ENCODE measurements at regions not wholly inside any gene's neighbourhood (a gene's known extent, or its start where the extent isn't known, plus 50 kb on each side); places are given as distances from the start of the nearest gene placed in this dataset.

GRCh38 chr5:87182649-87183048 lies 85.0 kb upstream of the RASA1 start:
- no peaks in the 10 kb centered on the region for H3K27me3 ChIP-seq (ENCODE audit: insufficient read depth)
- no peak overlapping the region for H2AFZ ChIP-seq
- H3K4me1 Mint-ChIP-seq: peaks cover 4% of the 10 kb centered on the region; the same call in 1 of the 3 replicates
- H3K27me3 Mint-ChIP-seq (ENCODE audit: insufficient read depth, low read depth, poor library complexity): no peaks in the 10 kb centered on the region
- no peaks in the 10 kb centered on the region for H3K36me3 Mint-ChIP-seq (ENCODE audit: low read depth)
- no peaks in the 10 kb centered on the region for H3K36me3 ChIP-seq (ENCODE audit: insufficient read depth)
- H3K4me2 ChIP-seq: no peak overlapping the region
- no peak overlapping the region for H3K4me3 Mint-ChIP-seq
- no peaks in the 10 kb centered on the region for H4K20me1 ChIP-seq (replicated peaks; ENCODE audit: insufficient read depth)
- no peak for DNase-seq (ENCODE audit: low spot score)
- H3K4me1 ChIP-seq (ENCODE audit: insufficient read depth): no peaks in the 10 kb centered on the region
- H3K9me3 Mint-ChIP-seq: no peaks in the 10 kb centered on the region
- H3F3A ChIP-seq (replicated peaks; ENCODE audit: low read depth): no peaks in the 10 kb centered on the region
- H3K4me3 ChIP-seq: no peak overlapping the region
- H3K79me2 ChIP-seq (replicated peaks; ENCODE audit: insufficient read depth): no peaks in the 10 kb centered on the region
- no peak overlapping the region for H3K27ac Mint-ChIP-seq
- TF ChIP-seq CREB1 (CRISPR knock-in tag; IDR thresholded peaks at IDR 0.05; ENCODE audit: low read depth): no peak
- TF ChIP-seq EZH2 (IDR thresholded peaks at IDR 0.05; ENCODE audit: low read depth, unreplicated experiment): no peak
- no peak for TF ChIP-seq STAT1 (IDR thresholded peaks at IDR 0.05; ENCODE audit: unreplicated experiment)
- TF ChIP-seq ZNF331 (CRISPR knock-in tag; IDR thresholded peaks at IDR 0.05; ENCODE audit: low read depth): no peak
- TF ChIP-seq, protein P1, sequence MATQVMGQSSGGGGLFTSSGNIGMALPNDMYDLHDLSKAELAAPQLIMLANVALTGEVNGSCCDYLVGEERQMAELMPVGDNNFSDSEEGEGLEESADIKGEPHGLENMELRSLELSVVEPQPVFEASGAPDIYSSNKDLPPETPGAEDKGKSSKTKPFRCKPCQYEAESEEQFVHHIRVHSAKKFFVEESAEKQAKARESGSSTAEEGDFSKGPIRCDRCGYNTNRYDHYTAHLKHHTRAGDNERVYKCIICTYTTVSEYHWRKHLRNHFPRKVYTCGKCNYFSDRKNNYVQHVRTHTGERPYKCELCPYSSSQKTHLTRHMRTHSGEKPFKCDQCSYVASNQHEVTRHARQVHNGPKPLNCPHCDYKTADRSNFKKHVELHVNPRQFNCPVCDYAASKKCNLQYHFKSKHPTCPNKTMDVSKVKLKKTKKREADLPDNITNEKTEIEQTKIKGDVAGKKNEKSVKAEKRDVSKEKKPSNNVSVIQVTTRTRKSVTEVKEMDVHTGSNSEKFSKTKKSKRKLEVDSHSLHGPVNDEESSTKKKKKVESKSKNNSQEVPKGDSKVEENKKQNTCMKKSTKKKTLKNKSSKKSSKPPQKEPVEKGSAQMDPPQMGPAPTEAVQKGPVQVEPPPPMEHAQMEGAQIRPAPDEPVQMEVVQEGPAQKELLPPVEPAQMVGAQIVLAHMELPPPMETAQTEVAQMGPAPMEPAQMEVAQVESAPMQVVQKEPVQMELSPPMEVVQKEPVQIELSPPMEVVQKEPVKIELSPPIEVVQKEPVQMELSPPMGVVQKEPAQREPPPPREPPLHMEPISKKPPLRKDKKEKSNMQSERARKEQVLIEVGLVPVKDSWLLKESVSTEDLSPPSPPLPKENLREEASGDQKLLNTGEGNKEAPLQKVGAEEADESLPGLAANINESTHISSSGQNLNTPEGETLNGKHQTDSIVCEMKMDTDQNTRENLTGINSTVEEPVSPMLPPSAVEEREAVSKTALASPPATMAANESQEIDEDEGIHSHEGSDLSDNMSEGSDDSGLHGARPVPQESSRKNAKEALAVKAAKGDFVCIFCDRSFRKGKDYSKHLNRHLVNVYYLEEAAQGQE (IDR thresholded peaks at IDR 0.05; ENCODE audit: unreplicated experiment): no peak
- TF ChIP-seq, protein P2, sequence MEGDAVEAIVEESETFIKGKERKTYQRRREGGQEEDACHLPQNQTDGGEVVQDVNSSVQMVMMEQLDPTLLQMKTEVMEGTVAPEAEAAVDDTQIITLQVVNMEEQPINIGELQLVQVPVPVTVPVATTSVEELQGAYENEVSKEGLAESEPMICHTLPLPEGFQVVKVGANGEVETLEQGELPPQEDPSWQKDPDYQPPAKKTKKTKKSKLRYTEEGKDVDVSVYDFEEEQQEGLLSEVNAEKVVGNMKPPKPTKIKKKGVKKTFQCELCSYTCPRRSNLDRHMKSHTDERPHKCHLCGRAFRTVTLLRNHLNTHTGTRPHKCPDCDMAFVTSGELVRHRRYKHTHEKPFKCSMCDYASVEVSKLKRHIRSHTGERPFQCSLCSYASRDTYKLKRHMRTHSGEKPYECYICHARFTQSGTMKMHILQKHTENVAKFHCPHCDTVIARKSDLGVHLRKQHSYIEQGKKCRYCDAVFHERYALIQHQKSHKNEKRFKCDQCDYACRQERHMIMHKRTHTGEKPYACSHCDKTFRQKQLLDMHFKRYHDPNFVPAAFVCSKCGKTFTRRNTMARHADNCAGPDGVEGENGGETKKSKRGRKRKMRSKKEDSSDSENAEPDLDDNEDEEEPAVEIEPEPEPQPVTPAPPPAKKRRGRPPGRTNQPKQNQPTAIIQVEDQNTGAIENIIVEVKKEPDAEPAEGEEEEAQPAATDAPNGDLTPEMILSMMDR (conservative IDR thresholded peaks at IDR 0.05; ENCODE audit: low read depth in 2 of 2): no peak
- TF ChIP-seq POLR2AphosphoS5 (IDR thresholded peaks at IDR 0.05; ENCODE audit: low read depth): no peak
- TF ChIP-seq, protein P3, sequence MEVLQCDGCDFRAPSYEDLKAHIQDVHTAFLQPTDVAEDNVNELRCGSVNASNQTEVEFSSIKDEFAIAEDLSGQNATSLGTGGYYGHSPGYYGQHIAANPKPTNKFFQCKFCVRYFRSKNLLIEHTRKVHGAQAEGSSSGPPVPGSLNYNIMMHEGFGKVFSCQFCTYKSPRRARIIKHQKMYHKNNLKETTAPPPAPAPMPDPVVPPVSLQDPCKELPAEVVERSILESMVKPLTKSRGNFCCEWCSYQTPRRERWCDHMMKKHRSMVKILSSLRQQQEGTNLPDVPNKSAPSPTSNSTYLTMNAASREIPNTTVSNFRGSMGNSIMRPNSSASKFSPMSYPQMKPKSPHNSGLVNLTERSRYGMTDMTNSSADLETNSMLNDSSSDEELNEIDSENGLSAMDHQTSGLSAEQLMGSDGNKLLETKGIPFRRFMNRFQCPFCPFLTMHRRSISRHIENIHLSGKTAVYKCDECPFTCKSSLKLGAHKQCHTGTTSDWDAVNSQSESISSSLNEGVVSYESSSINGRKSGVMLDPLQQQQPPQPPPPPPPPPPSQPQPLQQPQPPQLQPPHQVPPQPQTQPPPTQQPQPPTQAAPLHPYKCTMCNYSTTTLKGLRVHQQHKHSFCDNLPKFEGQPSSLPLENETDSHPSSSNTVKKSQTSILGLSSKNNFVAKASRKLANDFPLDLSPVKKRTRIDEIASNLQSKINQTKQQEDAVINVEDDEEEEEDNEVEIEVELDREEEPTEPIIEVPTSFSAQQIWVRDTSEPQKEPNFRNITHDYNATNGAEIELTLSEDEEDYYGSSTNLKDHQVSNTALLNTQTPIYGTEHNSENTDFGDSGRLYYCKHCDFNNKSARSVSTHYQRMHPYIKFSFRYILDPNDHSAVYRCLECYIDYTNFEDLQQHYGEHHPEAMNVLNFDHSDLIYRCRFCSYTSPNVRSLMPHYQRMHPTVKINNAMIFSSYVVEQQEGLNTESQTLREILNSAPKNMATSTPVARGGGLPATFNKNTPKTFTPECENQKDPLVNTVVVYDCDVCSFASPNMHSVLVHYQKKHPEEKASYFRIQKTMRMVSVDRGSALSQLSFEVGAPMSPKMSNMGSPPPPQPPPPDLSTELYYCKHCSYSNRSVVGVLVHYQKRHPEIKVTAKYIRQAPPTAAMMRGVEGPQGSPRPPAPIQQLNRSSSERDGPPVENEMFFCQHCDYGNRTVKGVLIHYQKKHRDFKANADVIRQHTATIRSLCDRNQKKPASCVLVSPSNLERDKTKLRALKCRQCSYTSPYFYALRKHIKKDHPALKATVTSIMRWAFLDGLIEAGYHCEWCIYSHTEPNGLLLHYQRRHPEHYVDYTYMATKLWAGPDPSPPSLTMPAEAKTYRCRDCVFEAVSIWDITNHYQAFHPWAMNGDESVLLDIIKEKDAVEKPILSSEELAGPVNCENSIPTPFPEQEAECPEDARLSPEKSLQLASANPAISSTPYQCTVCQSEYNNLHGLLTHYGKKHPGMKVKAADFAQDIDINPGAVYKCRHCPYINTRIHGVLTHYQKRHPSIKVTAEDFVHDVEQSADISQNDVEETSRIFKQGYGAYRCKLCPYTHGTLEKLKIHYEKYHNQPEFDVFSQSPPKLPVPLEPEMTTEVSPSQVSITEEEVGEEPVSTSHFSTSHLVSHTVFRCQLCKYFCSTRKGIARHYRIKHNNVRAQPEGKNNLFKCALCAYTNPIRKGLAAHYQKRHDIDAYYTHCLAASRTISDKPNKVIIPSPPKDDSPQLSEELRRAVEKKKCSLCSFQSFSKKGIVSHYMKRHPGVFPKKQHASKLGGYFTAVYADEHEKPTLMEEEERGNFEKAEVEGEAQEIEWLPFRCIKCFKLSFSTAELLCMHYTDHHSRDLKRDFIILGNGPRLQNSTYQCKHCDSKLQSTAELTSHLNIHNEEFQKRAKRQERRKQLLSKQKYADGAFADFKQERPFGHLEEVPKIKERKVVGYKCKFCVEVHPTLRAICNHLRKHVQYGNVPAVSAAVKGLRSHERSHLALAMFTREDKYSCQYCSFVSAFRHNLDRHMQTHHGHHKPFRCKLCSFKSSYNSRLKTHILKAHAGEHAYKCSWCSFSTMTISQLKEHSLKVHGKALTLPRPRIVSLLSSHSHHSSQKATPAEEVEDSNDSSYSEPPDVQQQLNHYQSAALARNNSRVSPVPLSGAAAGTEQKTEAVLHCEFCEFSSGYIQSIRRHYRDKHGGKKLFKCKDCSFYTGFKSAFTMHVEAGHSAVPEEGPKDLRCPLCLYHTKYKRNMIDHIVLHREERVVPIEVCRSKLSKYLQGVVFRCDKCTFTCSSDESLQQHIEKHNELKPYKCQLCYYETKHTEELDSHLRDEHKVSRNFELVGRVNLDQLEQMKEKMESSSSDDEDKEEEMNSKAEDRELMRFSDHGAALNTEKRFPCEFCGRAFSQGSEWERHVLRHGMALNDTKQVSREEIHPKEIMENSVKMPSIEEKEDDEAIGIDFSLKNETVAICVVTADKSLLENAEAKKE (CRISPR knock-in tag; IDR thresholded peaks at IDR 0.05): no peak
- no peak for TF ChIP-seq ZNF114 (CRISPR knock-in tag; IDR thresholded peaks at IDR 0.05)
- TF ChIP-seq, protein P4, sequence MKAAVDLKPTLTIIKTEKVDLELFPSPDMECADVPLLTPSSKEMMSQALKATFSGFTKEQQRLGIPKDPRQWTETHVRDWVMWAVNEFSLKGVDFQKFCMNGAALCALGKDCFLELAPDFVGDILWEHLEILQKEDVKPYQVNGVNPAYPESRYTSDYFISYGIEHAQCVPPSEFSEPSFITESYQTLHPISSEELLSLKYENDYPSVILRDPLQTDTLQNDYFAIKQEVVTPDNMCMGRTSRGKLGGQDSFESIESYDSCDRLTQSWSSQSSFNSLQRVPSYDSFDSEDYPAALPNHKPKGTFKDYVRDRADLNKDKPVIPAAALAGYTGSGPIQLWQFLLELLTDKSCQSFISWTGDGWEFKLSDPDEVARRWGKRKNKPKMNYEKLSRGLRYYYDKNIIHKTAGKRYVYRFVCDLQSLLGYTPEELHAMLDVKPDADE (IDR thresholded peaks at IDR 0.05): no peak
- TF ChIP-seq JUNB (IDR thresholded peaks at IDR 0.05; ENCODE audit: unreplicated experiment): no peak
- TF ChIP-seq EZH2phosphoT487 (IDR thresholded peaks at IDR 0.05; ENCODE audit: unreplicated experiment): no peak
- TF ChIP-seq NANOG (IDR thresholded peaks at IDR 0.05; ENCODE audit: borderline replicate concordance): no peak
- H3K9me2 ChIP-seq (ENCODE audit: insufficient read depth): no peaks in the 10 kb centered on the region
- ATAC-seq: no peak
- no peak overlapping the region for H3K27ac ChIP-seq (ENCODE audit: low read depth)

Measured in GM23338 (cell line).